Adrenal gland (tissue), 5 donors: ENCODE measurements at regions not wholly inside any gene's neighbourhood (a gene's known extent, or its start where the extent isn't known, plus 50 kb on each side); places are given as distances from the start of the nearest gene placed in this dataset.

Experiments used
- CTCF ChIP-seq, 6 experiments: fragments of 450-650 bp in 4 of 6; fragments of 200-600 bp in 2 of 6; sonication (generic) in 1 of 6; IDR thresholded peaks; 1 replicate in 5 of 6; 2 replicates in 1 of 6; pipeline versions ENCODE4 v1.5.1 to v1.8.0; 2016 to 2021; ENCODE audit warnings: antibody characterized with exemption in 6 of 6, mild to moderate bottlenecking in 2 of 6, moderate library complexity in 1 of 6
- POLR2A ChIP-seq, 2 donors: fragments of 450-650 bp; IDR thresholded peaks; one replicate each; pipeline ENCODE4 v1.6.1; 2017; ENCODE audit warnings: antibody characterized with exemption in 2 of 2, mild to moderate bottlenecking in 2 of 2, moderate library complexity in 1 of 2
- donor health status: DM: no; HTN: no; CAD: no.

- TF ChIP-seq POLR2A (IDR thresholded peaks at IDR 0.05) = no peak
- no peak for TF ChIP-seq CTCF (IDR thresholded peaks at IDR 0.05)
Observed at GRCh38 chr21:14871861-14872260, 192.9 kb downstream of the NRIP1 start.
